Ovary (tissue), 3 donors: ENCODE measurements at regions not wholly inside any gene's neighbourhood (a gene's known extent, or its start where the extent isn't known, plus 50 kb on each side); places are given as distances from the start of the nearest gene placed in this dataset.

ENCODE experiments used
- EP300 ChIP-seq: sonication (generic); formaldehyde crosslinking; IDR thresholded peaks from one replicate; pipeline ENCODE4 v1.6.1; 2017; ENCODE audit warnings: antibody characterized with exemption
- POLR2A ChIP-seq: fragments of 450-650 bp; IDR thresholded peaks from one replicate; pipeline ENCODE4 v1.6.1; 2017; ENCODE audit warnings: antibody characterized with exemption, mild to moderate bottlenecking, moderate library complexity
- TF ChIP-seq, protein P1 (sequence below), 3 donors: fragments of 450-650 bp in 2 of 3; fragments of 200-600 bp in 1 of 3; IDR thresholded peaks; one replicate each; pipeline versions ENCODE4 v1.5.1 to v1.8.0; 2016 to 2022; ENCODE audit warnings: antibody characterized with exemption in 3 of 3, mild to moderate bottlenecking in 1 of 3
- donor health status: DM: no; HTN: no; CAD: no.

DNA sequence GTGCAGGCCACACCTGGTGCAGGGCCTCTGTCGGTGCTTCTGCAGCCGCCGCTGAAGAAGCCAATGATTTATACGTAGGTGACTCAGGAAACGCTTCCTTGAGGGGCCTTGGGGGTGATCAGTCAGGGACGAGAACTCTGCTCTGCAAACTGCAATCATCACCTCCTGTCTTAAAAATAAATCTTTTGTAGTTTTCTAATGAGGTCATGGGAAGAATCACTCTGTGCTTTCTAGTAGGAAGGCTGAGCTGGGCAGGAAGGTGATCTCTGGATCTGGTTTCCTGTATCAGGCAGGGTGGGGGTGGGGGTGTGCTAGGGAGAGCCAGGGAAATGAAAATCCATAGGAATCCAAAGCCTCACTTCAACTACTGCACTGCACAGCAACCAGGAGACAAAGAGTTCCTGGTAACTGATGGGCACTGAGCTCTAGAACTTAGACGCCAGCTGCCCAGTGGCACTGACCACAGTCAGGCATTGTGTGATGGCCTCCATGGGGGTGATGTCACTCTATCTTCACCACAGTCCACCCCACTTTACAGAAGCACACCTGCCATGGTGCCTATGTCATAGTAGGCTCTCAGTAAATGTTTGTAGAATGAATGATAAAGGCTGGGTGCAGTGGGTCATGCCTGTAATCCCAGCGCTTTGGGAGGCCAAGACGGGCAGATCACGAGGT is 292.4 kb upstream of the PWP1 start:
- TF ChIP-seq, protein P1, sequence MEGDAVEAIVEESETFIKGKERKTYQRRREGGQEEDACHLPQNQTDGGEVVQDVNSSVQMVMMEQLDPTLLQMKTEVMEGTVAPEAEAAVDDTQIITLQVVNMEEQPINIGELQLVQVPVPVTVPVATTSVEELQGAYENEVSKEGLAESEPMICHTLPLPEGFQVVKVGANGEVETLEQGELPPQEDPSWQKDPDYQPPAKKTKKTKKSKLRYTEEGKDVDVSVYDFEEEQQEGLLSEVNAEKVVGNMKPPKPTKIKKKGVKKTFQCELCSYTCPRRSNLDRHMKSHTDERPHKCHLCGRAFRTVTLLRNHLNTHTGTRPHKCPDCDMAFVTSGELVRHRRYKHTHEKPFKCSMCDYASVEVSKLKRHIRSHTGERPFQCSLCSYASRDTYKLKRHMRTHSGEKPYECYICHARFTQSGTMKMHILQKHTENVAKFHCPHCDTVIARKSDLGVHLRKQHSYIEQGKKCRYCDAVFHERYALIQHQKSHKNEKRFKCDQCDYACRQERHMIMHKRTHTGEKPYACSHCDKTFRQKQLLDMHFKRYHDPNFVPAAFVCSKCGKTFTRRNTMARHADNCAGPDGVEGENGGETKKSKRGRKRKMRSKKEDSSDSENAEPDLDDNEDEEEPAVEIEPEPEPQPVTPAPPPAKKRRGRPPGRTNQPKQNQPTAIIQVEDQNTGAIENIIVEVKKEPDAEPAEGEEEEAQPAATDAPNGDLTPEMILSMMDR (IDR thresholded peaks at IDR 0.05): no peak
- TF ChIP-seq POLR2A (no peak), EP300 (no peak)
